Activated T-helper 1 cell treated with anti-CD3 and anti-CD28 coated beads, Interleukin-12 subunit alpha, Interleukin-12 subunit beta, Interleukin-2, Interleukin-4 antibody, amounts not matched to agents 30 ng/mL and 10 ng/mL and 1 ng/mL, durations not matched to agents 14 hours and 24 hours and 36 hours (primary cell): ENCODE measurements at regions not wholly inside any gene's neighbourhood (a gene's known extent, or its start where the extent isn't known, plus 50 kb on each side); places are given as distances from the start of the nearest gene placed in this dataset.

Source experiments
- DNase-seq: peaks from one replicate; pipeline ENCODE4 v3.0.0; 2021; ENCODE audit warnings: low spot score
- H3K27ac Mint-ChIP-seq: one replicate; pipeline ENCODE4 v1.8.0; 2021; ENCODE audit warnings: mild to moderate bottlenecking, mixed read lengths
- H3K27me3 Mint-ChIP-seq: one replicate; pipeline ENCODE4 v1.8.0; 2022; ENCODE audit warnings: mild to moderate bottlenecking, moderate library complexity, mixed read lengths; ENCODE audit not compliant: insufficient read depth
- H3K36me3 Mint-ChIP-seq: one replicate; pipeline ENCODE4 v1.8.0; 2021; ENCODE audit warnings: low read depth, mixed read lengths
- H3K4me1 Mint-ChIP-seq: one replicate; pipeline ENCODE4 v1.8.0; 2021; ENCODE audit warnings: low read depth, mixed read lengths
- H3K4me3 Mint-ChIP-seq: one replicate; pipeline ENCODE4 v1.8.0; 2021; ENCODE audit warnings: mild to moderate bottlenecking, moderate library complexity, mixed read lengths
- H3K9me3 Mint-ChIP-seq: one replicate; pipeline ENCODE4 v1.8.0; 2021; ENCODE audit warnings: mixed read lengths
- intact Hi-C: fragments of 100-400 bp; cut with micrococcal nuclease; formaldehyde crosslinking; loops from one replicate; pipeline ENCODE4 v1.15.1; 2024

DNA sequence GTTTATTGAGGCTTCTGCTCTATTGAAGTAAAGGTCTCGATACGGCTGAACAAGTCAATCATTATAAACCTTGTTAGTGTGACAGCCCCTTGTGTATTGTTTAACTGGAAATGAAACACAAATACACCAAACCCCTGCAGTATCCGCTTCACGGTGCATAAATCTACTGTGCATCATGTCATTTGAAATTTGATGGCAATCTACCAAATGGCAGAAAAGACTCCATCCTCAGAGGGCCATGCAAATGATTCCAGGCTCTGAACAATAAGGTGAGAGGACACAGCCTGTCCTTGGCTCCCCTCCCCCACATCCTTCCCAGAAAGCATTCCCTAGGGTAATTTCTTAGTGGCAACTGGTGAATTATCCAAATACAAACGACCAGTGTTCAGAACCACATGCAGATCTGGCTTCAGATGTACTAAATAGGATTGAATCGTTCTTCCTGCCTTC, 80.6 kb downstream of the ADCYAP1 start:
- Mint-ChIP-seq H3K36me3 (no peaks in the 10 kb centered on the region), H3K27me3 (no peaks in the 10 kb centered on the region), H3K4me3 (no peak overlapping the region), H3K27ac (no peak overlapping the region), H3K9me3 (no peaks in the 10 kb centered on the region), H3K4me1 (no peaks in the 10 kb centered on the region)
- DNase-seq: no peak
- intact Hi-C loops: no loop called here

GRCh38 chr18:986051-986450, 81.4 kb downstream of the ADCYAP1 start:
- H3K36me3 Mint-ChIP-seq: no peaks in the 10 kb centered on the region
- intact Hi-C loops: no loop called here
- no peaks in the 10 kb centered on the region for H3K27me3 Mint-ChIP-seq
- no peaks in the 10 kb centered on the region for H3K4me1 Mint-ChIP-seq
- H3K27ac Mint-ChIP-seq: no peak overlapping the region
- no peaks in the 10 kb centered on the region for H3K9me3 Mint-ChIP-seq
- H3K4me3 Mint-ChIP-seq: no peak overlapping the region
- no peak for DNase-seq

DNA sequence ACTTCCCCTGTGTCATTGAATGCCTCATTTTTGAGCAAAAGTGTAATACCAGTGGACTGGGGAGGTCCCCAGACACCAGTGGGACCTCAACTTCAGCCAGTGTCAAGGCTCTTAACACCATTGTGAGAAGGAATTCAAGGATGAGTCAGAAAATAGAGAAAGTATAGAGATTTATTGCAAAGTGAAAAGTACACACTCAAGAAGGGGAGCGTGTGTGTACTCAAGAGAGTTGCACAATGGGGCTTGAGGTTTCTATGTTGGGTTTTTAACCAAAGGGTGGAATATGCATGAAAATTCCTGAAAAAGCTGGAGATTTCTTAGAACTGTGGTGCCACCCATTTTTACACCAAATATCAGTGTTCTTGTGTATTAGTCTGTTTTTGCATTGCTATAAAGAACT, 81.9 kb downstream of the ADCYAP1 start:
- Mint-ChIP-seq H3K27ac (no peak overlapping the region), H3K36me3 (no peaks in the 10 kb centered on the region), H3K27me3 (no peaks in the 10 kb centered on the region), H3K4me3 (no peak overlapping the region), H3K4me1 (no peaks in the 10 kb centered on the region), H3K9me3 (no peaks in the 10 kb centered on the region)
- DNase-seq: no peak
- intact Hi-C loops: no loop called here

DNA sequence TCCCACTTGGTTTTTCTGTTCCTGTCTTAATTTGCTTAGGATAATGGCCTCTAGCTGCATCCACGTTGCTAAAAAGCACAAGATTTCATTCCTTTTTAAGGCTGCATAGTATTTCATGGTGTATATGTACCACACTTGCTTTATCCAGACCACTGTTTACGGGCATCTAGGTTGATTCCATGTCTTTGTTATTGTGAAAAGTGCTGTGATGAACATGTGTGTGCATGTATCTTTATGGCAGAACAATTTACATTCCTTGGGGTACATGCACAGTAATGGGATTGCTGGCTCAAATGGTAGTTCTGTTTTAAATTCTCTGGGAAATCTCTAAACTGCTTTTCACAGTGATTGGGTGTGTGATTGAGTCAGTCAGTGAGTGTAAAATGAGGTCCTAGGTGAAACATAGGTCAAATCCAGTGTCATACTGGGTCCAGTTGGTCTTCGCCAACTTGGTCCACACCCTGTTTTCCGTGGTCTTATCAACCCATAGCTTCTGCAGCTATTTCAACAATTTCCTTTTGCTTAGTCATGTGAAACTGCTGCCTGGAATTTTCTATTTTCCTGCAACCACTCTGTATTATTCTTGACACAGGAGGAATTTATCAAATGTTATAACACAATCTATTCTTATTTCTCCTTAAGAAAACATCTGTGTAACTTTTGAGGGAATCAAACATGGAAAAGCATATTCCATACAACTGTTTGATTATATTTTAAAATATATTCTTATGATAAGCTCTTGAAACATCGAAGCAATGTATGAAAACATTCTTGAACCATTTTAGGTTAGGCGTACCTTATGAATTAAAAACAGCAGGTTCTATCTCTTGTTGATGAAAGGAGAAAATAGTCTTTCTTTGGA, 82.9 kb downstream of the ADCYAP1 start:
- intact Hi-C loops: no loop called here

DNA sequence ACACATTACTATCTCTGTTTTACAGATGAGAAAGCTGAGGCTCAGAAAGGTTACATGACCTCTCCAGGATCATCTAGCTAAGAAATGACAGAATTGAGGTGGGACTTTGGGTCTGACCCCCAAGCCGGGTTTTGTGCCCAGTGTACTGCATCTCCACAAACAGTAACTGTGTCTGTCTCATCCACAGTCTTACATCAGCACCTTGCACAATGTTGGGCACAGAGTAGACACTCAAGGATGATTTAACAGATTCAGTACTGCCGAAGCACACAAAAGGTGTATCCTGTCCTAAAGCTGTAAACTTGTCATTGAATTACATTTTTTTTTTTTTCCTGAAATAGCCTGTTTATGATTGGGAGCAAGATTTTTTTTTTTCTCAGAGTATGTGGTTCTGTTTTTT, 84.8 kb downstream of the ADCYAP1 start:
- Mint-ChIP-seq H3K27ac (no peak overlapping the region), H3K27me3 (no peaks in the 10 kb centered on the region), H3K36me3 (no peaks in the 10 kb centered on the region), H3K4me3 (no peak overlapping the region), H3K9me3 (no peaks in the 10 kb centered on the region), H3K4me1 (no peaks in the 10 kb centered on the region)
- DNase-seq: no peak
- intact Hi-C loops: no loop called here

More for the DNA sequence above, 82.9 kb downstream of the ADCYAP1 start:
- Mint-ChIP-seq H3K27ac (no peak overlapping the region), H3K4me1 (no peaks in the 10 kb centered on the region), H3K4me3 (no peak overlapping the region), H3K9me3 (no peaks in the 10 kb centered on the region), H3K36me3 (no peaks in the 10 kb centered on the region), H3K27me3 (no peaks in the 10 kb centered on the region)
- DNase-seq: no peak

GRCh38 chr18:990197-990596, 85.5 kb downstream of the ADCYAP1 start:
- Mint-ChIP-seq H3K4me1 (no peaks in the 10 kb centered on the region), H3K9me3 (no peaks in the 10 kb centered on the region), H3K4me3 (no peak overlapping the region), H3K27ac (no peak overlapping the region), H3K36me3 (no peaks in the 10 kb centered on the region), H3K27me3 (no peaks in the 10 kb centered on the region)
- intact Hi-C loops: no loop called here
- no peak for DNase-seq

DNA sequence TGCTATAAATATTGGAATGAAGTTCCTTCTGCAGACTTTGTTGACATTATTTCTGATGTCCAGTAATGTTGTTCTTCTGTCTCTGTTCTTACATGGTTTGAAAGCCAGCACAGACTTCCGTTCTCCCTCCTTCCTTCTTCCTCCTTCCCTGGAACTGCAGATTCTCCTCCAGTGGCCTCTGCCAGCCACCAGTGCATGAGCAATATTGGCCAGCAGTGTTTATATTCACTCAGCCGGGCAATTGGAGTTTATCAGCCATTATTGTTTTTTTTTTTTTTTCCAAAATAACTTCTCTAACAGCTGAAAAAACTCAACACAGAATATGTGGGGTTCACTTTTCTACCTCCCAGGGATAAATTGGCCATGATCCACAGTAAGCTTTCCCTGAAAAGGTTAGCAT, 86.8 kb downstream of the ADCYAP1 start:
- H3K9me3 Mint-ChIP-seq: no peaks in the 10 kb centered on the region
- no peak for DNase-seq
- no peaks in the 10 kb centered on the region for H3K36me3 Mint-ChIP-seq
- intact Hi-C loops: no loop called here
- H3K4me1 Mint-ChIP-seq: no peaks in the 10 kb centered on the region
- H3K27ac Mint-ChIP-seq: no peak overlapping the region
- H3K4me3 Mint-ChIP-seq: no peak overlapping the region
- H3K27me3 Mint-ChIP-seq: no peaks in the 10 kb centered on the region

GRCh38 chr18:993560-993959, 88.9 kb downstream of the ADCYAP1 start:
- Mint-ChIP-seq H3K36me3 (no peaks in the 10 kb centered on the region), H3K9me3 (no peaks in the 10 kb centered on the region), H3K27me3 (no peaks in the 10 kb centered on the region), H3K4me3 (no peak overlapping the region), H3K27ac (no peak overlapping the region), H3K4me1 (no peaks in the 10 kb centered on the region)
- intact Hi-C loops: no loop called here
- DNase-seq: no peak

GRCh38 chr18:995629-996028, 91.0 kb downstream of the ADCYAP1 start:
- Mint-ChIP-seq H3K4me1 (no peaks in the 10 kb centered on the region), H3K4me3 (no peak overlapping the region), H3K9me3 (no peaks in the 10 kb centered on the region), H3K27ac (no peak overlapping the region), H3K36me3 (no peaks in the 10 kb centered on the region), H3K27me3 (no peaks in the 10 kb centered on the region)
- intact Hi-C loops: no loop called here
- no peak for DNase-seq

GRCh38 chr18:997499-997898, 92.8 kb downstream of the ADCYAP1 start:
- Mint-ChIP-seq H3K9me3 (no peaks in the 10 kb centered on the region), H3K4me3 (no peak overlapping the region), H3K27ac (no peak overlapping the region), H3K36me3 (no peaks in the 10 kb centered on the region), H3K27me3 (no peaks in the 10 kb centered on the region), H3K4me1 (no peaks in the 10 kb centered on the region)
- intact Hi-C loops: no loop called here
- no peak for DNase-seq

- Mint-ChIP-seq H3K36me3 (no peaks in the 10 kb centered on the region), H3K4me1 (no peaks in the 10 kb centered on the region), H3K9me3 (no peaks in the 10 kb centered on the region), H3K27ac (no peak overlapping the region), H3K27me3 (no peaks in the 10 kb centered on the region), H3K4me3 (no peak overlapping the region)
- intact Hi-C loops: no loop called here
- no peak for DNase-seq
Measured at GRCh38 chr18:998936-999335, 94.3 kb downstream of the ADCYAP1 start.

DNA sequence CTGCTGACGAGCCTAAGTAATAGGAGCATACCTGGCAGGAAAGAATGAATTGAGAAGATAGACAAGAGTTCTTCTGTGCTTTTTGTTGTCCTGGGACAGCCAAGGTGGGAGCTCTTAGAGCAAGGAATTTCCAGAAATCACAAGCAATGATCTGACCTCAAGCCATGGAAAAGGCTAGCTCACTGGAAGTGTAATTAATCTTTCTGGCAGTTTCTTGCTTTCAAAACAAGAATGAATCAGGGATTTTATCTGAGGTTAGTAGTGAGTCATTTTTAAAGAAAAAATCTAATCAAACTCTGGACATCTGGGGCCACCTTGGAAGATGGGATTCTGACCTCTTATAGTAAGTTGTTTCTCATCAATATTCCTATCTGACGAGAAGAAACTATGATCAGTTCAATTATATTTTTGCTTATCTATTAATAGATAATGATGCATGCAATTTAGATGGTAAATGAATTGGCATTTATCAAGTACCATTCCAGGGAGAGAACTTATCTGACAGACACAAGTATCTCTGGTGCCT, 98.0 kb downstream of the ADCYAP1 start:
- H3K4me3 Mint-ChIP-seq: no peak overlapping the region
- H3K9me3 Mint-ChIP-seq: no peaks in the 10 kb centered on the region
- intact Hi-C loops: no loop called here
- DNase-seq: no peak
- no peaks in the 10 kb centered on the region for H3K36me3 Mint-ChIP-seq
- no peaks in the 10 kb centered on the region for H3K4me1 Mint-ChIP-seq
- H3K27ac Mint-ChIP-seq: no peak overlapping the region
- no peaks in the 10 kb centered on the region for H3K27me3 Mint-ChIP-seq

GRCh38 chr18:1003499-1003898, 98.8 kb downstream of the ADCYAP1 start:
- Mint-ChIP-seq H3K27me3 (no peaks in the 10 kb centered on the region), H3K4me3 (no peak overlapping the region), H3K27ac (no peak overlapping the region), H3K4me1 (no peaks in the 10 kb centered on the region), H3K9me3 (no peaks in the 10 kb centered on the region), H3K36me3 (no peaks in the 10 kb centered on the region)
- intact Hi-C loops: no loop called here
- DNase-seq: no peak
